Fibroblast of the aortic adventitia (primary cell): ENCODE measurements at regions not wholly inside any gene's neighbourhood (a gene's known extent, or its start where the extent isn't known, plus 50 kb on each side); places are given as distances from the start of the nearest gene placed in this dataset.

Experiments
- DNase-seq: peaks from one replicate; pipeline ENCODE4 v3.0.0-alpha.2; 2010; ENCODE audit warnings: low read depth
- H3K4me3 ChIP-seq: 2 replicates; pipeline ENCODE4 v1.5.1; 2011; ENCODE audit warnings: low read depth, mild to moderate bottlenecking, control low read depth, low read length, moderate library complexity
- CTCF ChIP-seq: IDR thresholded peaks from 2 replicates; pipeline ENCODE4 v1.5.1; 2011; ENCODE audit warnings: mild to moderate bottlenecking, low read length, control low read depth, inconsistent platforms; ENCODE audit not compliant: insufficient read depth

- no peak for TF ChIP-seq CTCF
Measured at GRCh38 chr10:6894405-6894804, 314.3 kb upstream of the PRKCQ start.

GRCh38 chr10:6892864-6893263, 312.8 kb upstream of the PRKCQ start:
- no peak overlapping the region for H3K4me3 ChIP-seq
- DNase-seq = no peak
- TF ChIP-seq CTCF = no peak

More at GRCh38 chr10:6894405-6894804, 314.3 kb upstream of the PRKCQ start:
- no peak overlapping the region for H3K4me3 ChIP-seq
- no peak for DNase-seq

- no peak for DNase-seq
- no peak overlapping the region for H3K4me3 ChIP-seq
- no peak for TF ChIP-seq CTCF
Measured at GRCh38 chr10:6891924-6892323, 311.8 kb upstream of the PRKCQ start.

GRCh38 chr10:6889718-6890117, 309.6 kb upstream of the PRKCQ start:
- no peak overlapping the region for H3K4me3 ChIP-seq
- no peak for TF ChIP-seq CTCF
- no peak for DNase-seq

GRCh38 chr10:6888434-6888833, 308.4 kb upstream of the PRKCQ start:
- no peak for DNase-seq
- TF ChIP-seq CTCF = no peak
- H3K4me3 ChIP-seq = no peak overlapping the region

GRCh38 chr10:6885284-6885683, 305.2 kb upstream of the PRKCQ start:
- no peak for TF ChIP-seq CTCF
- no peak for DNase-seq
- H3K4me3 ChIP-seq = no peak overlapping the region

- no peak overlapping the region for H3K4me3 ChIP-seq
- TF ChIP-seq CTCF = no peak
- DNase-seq = no peak
Measured at GRCh38 chr10:6881987-6882386, 301.9 kb upstream of the PRKCQ start.
